MM.1S (cell line): ENCODE measurements at regions not wholly inside any gene's neighbourhood (a gene's known extent, or its start where the extent isn't known, plus 50 kb on each side); places are given as distances from the start of the nearest gene placed in this dataset.

Experiments
- EZH2phosphoT487 ChIP-seq: fragments of 300-600 bp; sonication (generic); IDR thresholded peaks from 2 replicates; pipeline ENCODE4 v1.6.1; 2018; ENCODE audit warnings: antibody characterized with exemption, low read length
- TF ChIP-seq, protein P1 (sequence below): fragments of 300-600 bp; sonication (generic); IDR thresholded peaks from 2 replicates; pipeline ENCODE4 v1.5.1; 2016; ENCODE audit warnings: antibody characterized with exemption, low read length, mixed read lengths

DNA sequence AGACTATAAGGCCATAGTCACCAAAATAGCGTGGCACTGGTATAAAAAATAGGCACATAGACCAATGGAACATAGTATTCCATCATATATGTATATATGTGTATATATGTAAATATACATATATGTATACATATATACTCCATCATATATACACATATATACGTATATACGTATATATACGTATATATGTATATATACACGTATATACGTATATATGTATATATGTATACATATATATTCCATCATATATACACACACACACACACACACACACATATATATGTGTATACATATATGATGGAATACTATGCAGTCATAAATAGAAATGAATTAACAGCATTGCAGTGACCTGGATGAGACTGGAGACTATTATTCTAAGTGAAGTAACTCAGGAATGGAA, 204.6 kb downstream of the LTN1 start:
- TF ChIP-seq, protein P1, sequence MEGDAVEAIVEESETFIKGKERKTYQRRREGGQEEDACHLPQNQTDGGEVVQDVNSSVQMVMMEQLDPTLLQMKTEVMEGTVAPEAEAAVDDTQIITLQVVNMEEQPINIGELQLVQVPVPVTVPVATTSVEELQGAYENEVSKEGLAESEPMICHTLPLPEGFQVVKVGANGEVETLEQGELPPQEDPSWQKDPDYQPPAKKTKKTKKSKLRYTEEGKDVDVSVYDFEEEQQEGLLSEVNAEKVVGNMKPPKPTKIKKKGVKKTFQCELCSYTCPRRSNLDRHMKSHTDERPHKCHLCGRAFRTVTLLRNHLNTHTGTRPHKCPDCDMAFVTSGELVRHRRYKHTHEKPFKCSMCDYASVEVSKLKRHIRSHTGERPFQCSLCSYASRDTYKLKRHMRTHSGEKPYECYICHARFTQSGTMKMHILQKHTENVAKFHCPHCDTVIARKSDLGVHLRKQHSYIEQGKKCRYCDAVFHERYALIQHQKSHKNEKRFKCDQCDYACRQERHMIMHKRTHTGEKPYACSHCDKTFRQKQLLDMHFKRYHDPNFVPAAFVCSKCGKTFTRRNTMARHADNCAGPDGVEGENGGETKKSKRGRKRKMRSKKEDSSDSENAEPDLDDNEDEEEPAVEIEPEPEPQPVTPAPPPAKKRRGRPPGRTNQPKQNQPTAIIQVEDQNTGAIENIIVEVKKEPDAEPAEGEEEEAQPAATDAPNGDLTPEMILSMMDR, result no peak
- TF ChIP-seq EZH2phosphoT487, result no peak
